ENCODE measurements at regions not wholly inside any gene's neighbourhood (a gene's known extent, or its start where the extent isn't known, plus 50 kb on each side); places are given as distances from the start of the nearest gene placed in this dataset.
A peak's percentile ranks its signal among the peaks of the same experiment; 100 is the strongest.
"Not testable (repeated sequence)": the region's sequence is repeated elsewhere in the genome, so short reads cannot be mapped to it uniquely, and the experiment has no call there.

GRCh38 chr2:63740020-63740419 lies 101.7 kb upstream of the UGP2 start:
- DNase-seq (ENCODE audit: low spot score) = no peak

GRCh38 chr2:63740943-63741342 lies 100.8 kb upstream of the UGP2 start:
- no peak for DNase-seq (ENCODE audit: low spot score)

- no peak for DNase-seq (ENCODE audit: low spot score)
Observed at GRCh38 chr2:63741884-63742579, 99.7 kb upstream of the UGP2 start.

- DNase-seq (ENCODE audit: low spot score) = peak; percentile 20
Observed at GRCh38 chr2:63742580-63742976, 99.1 kb upstream of the UGP2 start.

GRCh38 chr2:63743170-63743981 lies 98.3 kb upstream of the UGP2 start:
- DNase-seq (ENCODE audit: low spot score) = no peak

- no peak for DNase-seq (ENCODE audit: low spot score)
Observed at GRCh38 chr2:63743982-63744966, 97.4 kb upstream of the UGP2 start.

- DNase-seq (ENCODE audit: low spot score) = not testable (repeated sequence)
Observed at GRCh38 chr2:63746548-63746947, 95.1 kb upstream of the UGP2 start.

- DNase-seq (ENCODE audit: low spot score) = no peak
Observed at GRCh38 chr2:63751901-63752300, 89.8 kb upstream of the UGP2 start.

GRCh38 chr2:63755216-63755615 lies 86.5 kb upstream of the UGP2 start:
- DNase-seq (ENCODE audit: low spot score) = no peak

- no peak for DNase-seq (ENCODE audit: low spot score)
Observed at GRCh38 chr2:63755965-63756364, 85.7 kb upstream of the UGP2 start.

GRCh38 chr2:63763391-63763941 lies 78.2 kb upstream of the UGP2 start:
- DNase-seq (ENCODE audit: low spot score) = no peak

- DNase-seq (ENCODE audit: low spot score) = no peak
Observed at GRCh38 chr2:63764630-63765029, 77.1 kb upstream of the UGP2 start.

- no peak for DNase-seq (ENCODE audit: low spot score)
Observed at GRCh38 chr2:63765117-63765516, 76.6 kb upstream of the UGP2 start.

- no peak for DNase-seq (ENCODE audit: low spot score)
Observed at GRCh38 chr2:63767307-63767706, 74.4 kb upstream of the UGP2 start.

- no peak for DNase-seq (ENCODE audit: low spot score)
Observed at GRCh38 chr2:63768051-63768450, 73.6 kb upstream of the UGP2 start.

GRCh38 chr2:63769915-63770314 lies 71.8 kb upstream of the UGP2 start:
- no peak for DNase-seq (ENCODE audit: low spot score)

GRCh38 chr2:63772061-63772460 lies 69.6 kb upstream of the UGP2 start:
- no peak for DNase-seq (ENCODE audit: low spot score)

- peak; percentile 17 for DNase-seq (ENCODE audit: low spot score)
Observed at GRCh38 chr2:63775191-63775590, 66.5 kb upstream of the UGP2 start.

GRCh38 chr2:63776382-63776781 lies 65.3 kb upstream of the UGP2 start:
- no peak for DNase-seq (ENCODE audit: low spot score)

- DNase-seq (ENCODE audit: low spot score) = no peak
Observed at GRCh38 chr2:63777816-63778215, 63.9 kb upstream of the UGP2 start.

GRCh38 chr2:63778391-63778790 lies 63.3 kb upstream of the UGP2 start:
- DNase-seq (ENCODE audit: low spot score) = no peak

Data from pons (tissue), 1 donor.